H1 (cell line): ENCODE measurements at regions not wholly inside any gene's neighbourhood (a gene's known extent, or its start where the extent isn't known, plus 50 kb on each side); places are given as distances from the start of the nearest gene placed in this dataset.

Source experiments
- CTCF ChIA-PET: fragments of 300-600 bp; sonication (Branson Sonifier 250); formaldehyde crosslinking; loops from one replicate; lab custom pipeline; 2021; ENCODE audit not compliant: partially characterized antibody; lab: Charles Lee
- POLR2A ChIA-PET: fragments of 300-600 bp; sonication (Branson Sonifier 250); formaldehyde crosslinking; loops from one replicate; lab custom pipeline; 2021; ENCODE audit warnings: inconsistent platforms; ENCODE audit not compliant: partially characterized antibody; lab: Charles Lee
- DNase-seq, 2 experiments: peaks; one replicate each; pipeline versions ENCODE4 v3.0.0 to v3.0.0-alpha.2; 2010 to 2022; ENCODE audit warnings: low spot score in 2 of 2, low read depth in 1 of 2, mixed read lengths in 1 of 2
- FAIRE-seq: peaks from 2 replicates; lab custom pipeline; 2011; peaks lifted over from hg19 to GRCh38; lab: Jason Lieb, UNC
- H2AFZ ChIP-seq: 2 replicates; pipeline ENCODE4 v1.8.1; 2012; ENCODE audit warnings: low read length, inconsistent platforms
- H2AK5ac ChIP-seq: 2 replicates; pipeline ENCODE4 v1.6.1; 2013; ENCODE audit warnings: low read depth, low read length
- H2BK120ac ChIP-seq: replicated peaks from 2 replicates; pipeline ENCODE3; 2013; ENCODE audit warnings: low read depth, low read length, inconsistent platforms
- H2BK12ac ChIP-seq: 2 replicates; pipeline ENCODE4 v1.6.1; 2013; ENCODE audit warnings: low read depth, low read length
- H2BK15ac ChIP-seq: 2 replicates; pipeline ENCODE4 v1.6.1; 2013; ENCODE audit warnings: low read length
- H2BK20ac ChIP-seq: 2 replicates; pipeline ENCODE4 v1.6.1; 2013; ENCODE audit warnings: low read length
- H2BK5ac ChIP-seq: 2 replicates; pipeline ENCODE4 v1.6.1; 2013; ENCODE audit warnings: low read depth, low read length
- H3K14ac ChIP-seq: 2 replicates; pipeline ENCODE4 v1.6.1; 2013; ENCODE audit warnings: inconsistent platforms; ENCODE audit not compliant: insufficient read length
- H3K18ac ChIP-seq: 2 replicates; pipeline ENCODE4 v1.6.1; 2013; ENCODE audit warnings: low read length; ENCODE audit errors: extremely low read depth
- H3K23ac ChIP-seq: 2 replicates; pipeline ENCODE4 v1.6.1; 2013; ENCODE audit warnings: inconsistent platforms; ENCODE audit not compliant: insufficient read length
- H3K23me2 ChIP-seq: 2 replicates; pipeline ENCODE4 v1.6.1; 2013; ENCODE audit warnings: low read depth, low read length
- H3K27ac ChIP-seq: 2 replicates; pipeline ENCODE4 v1.6.1; 2011; ENCODE audit warnings: low read depth, low read length, inconsistent platforms
- H3K27me3 ChIP-seq, 4 experiments: replicated peaks in 1 of 4; 1 replicate in 1 of 4; 2 replicates in 3 of 4; pipeline versions ENCODE4 v1.6.1 to v1.8.1; 2011 to 2013; ENCODE audit warnings: low read length in 3 of 4, mild to moderate bottlenecking in 3 of 4, inconsistent platforms in 2 of 4, mixed read lengths in 2 of 4, moderate library complexity in 1 of 4; ENCODE audit not compliant: control insufficient read depth in 3 of 4, insufficient read depth in 3 of 4; ENCODE audit errors: extremely low read depth in 1 of 4
- H3K36me3 ChIP-seq, 4 experiments: 2 replicates each; pipeline versions ENCODE4 v1.6.1 to v1.8.1; 2011 to 2013; ENCODE audit warnings: mild to moderate bottlenecking in 4 of 4, low read length in 3 of 4, moderate library complexity in 2 of 4, control low read depth in 1 of 4, inconsistent platforms in 1 of 4; ENCODE audit not compliant: insufficient read depth in 4 of 4, control insufficient read depth in 2 of 4
- H3K4ac ChIP-seq: replicated peaks from 2 replicates; pipeline ENCODE3; 2013; ENCODE audit warnings: low read length, low read depth, mixed read lengths, inconsistent platforms; ENCODE audit not compliant: insufficient read length
- H3K4me1 ChIP-seq, 4 experiments: replicated peaks in 1 of 4; 1 replicate in 1 of 4; 2 replicates in 3 of 4; pipeline versions ENCODE4 v1.6.1 to v1.8.1; 2011 to 2013; ENCODE audit warnings: low read length in 3 of 4, inconsistent platforms in 2 of 4, mixed read lengths in 1 of 4; ENCODE audit not compliant: insufficient read depth in 4 of 4, control insufficient read depth in 3 of 4
- H3K4me2 ChIP-seq, 2 experiments: 2 replicates each; pipeline versions ENCODE4 v1.6.1 to v1.8.1; 2011 to 2013; ENCODE audit warnings: low read depth in 2 of 2, low read length in 2 of 2, control low read depth in 1 of 2, inconsistent platforms in 1 of 2, mild to moderate bottlenecking in 1 of 2; ENCODE audit not compliant: insufficient read depth in 1 of 2
- H3K4me3 ChIP-seq, 4 experiments: fragments of 200-600, 300-600 bp in 1 of 4; sonication (generic), shearing (Covaris generic), sonication (Bioruptor Twin) in 1 of 4; 2 replicates each; pipeline versions ENCODE4 v1.5.1 to v1.8.1; 2011 to 2016; ENCODE audit warnings: low read length in 4 of 4, low read depth in 3 of 4, control low read depth in 2 of 4, inconsistent platforms in 2 of 4, mild to moderate bottlenecking in 2 of 4, mixed read lengths in 1 of 4, moderate library complexity in 1 of 4; ENCODE audit not compliant: insufficient read depth in 2 of 4; ENCODE audit errors: extremely low read depth in 1 of 4
- H3K56ac ChIP-seq: replicated peaks from 2 replicates; pipeline ENCODE3; 2013; ENCODE audit warnings: low read depth, mild to moderate bottlenecking, mixed read lengths, low read length, inconsistent platforms; ENCODE audit not compliant: insufficient read length
- H3K79me1 ChIP-seq: 2 replicates; pipeline ENCODE4 v1.6.1; 2013; ENCODE audit warnings: low read depth, low read length, control low read depth
- H3K79me2 ChIP-seq, 2 experiments: 2 replicates each; pipeline versions ENCODE4 v1.6.1 to v1.8.1; 2012 to 2013; ENCODE audit warnings: low read length in 2 of 2, mild to moderate bottlenecking in 2 of 2, inconsistent platforms in 1 of 2; ENCODE audit not compliant: insufficient read depth in 2 of 2, control insufficient read depth in 1 of 2
- H3K9ac ChIP-seq, 4 experiments: replicated peaks in 1 of 4; 1 replicate in 1 of 4; 2 replicates in 3 of 4; pipeline versions ENCODE4 v1.6.1 to v1.8.1; 2011 to 2013; ENCODE audit warnings: low read depth in 3 of 4, low read length in 3 of 4, control low read depth in 2 of 4, mild to moderate bottlenecking in 2 of 4, moderate library complexity in 2 of 4, inconsistent platforms in 1 of 4; ENCODE audit errors: extremely low read depth in 1 of 4
- H3K9me3 ChIP-seq, 2 experiments: 2 replicates each; pipeline versions ENCODE4 v1.6.1 to v1.8.1; 2012 to 2013; ENCODE audit warnings: mild to moderate bottlenecking in 2 of 2, moderate library complexity in 2 of 2, control low read depth in 1 of 2, inconsistent platforms in 1 of 2, low read depth in 1 of 2, low read length in 1 of 2, mixed read lengths in 1 of 2; ENCODE audit not compliant: insufficient read depth in 2 of 2
- H4K20me1 ChIP-seq, 2 experiments: replicated peaks in 1 of 2; 2 replicates each; pipeline versions ENCODE3 to v1.8.1; 2011 to 2013; ENCODE audit warnings: inconsistent platforms in 2 of 2, low read length in 2 of 2, mild to moderate bottlenecking in 1 of 2; ENCODE audit not compliant: insufficient read depth in 2 of 2, control insufficient read depth in 1 of 2
- H4K5ac ChIP-seq: 2 replicates; pipeline ENCODE4 v1.6.1; 2013; ENCODE audit warnings: low read length, low read depth, mixed read lengths, inconsistent platforms; ENCODE audit not compliant: insufficient read length
- H4K8ac ChIP-seq: 2 replicates; pipeline ENCODE4 v1.8.0; 2013; ENCODE audit warnings: mild to moderate bottlenecking, moderate library complexity, low read length, inconsistent platforms; ENCODE audit not compliant: insufficient read depth; ENCODE audit errors: extremely low read depth
- H4K91ac ChIP-seq: replicated peaks from 2 replicates; pipeline ENCODE3; 2013; ENCODE audit warnings: low read length, mixed read lengths, inconsistent platforms; ENCODE audit not compliant: insufficient read length
- BACH1 ChIP-seq: IDR thresholded peaks from 2 replicates; pipeline ENCODE4 v1.6.1; 2012; ENCODE audit warnings: low read length, improper control_type of control experiment
- HDAC2 ChIP-seq, 2 experiments: fragments of 300-600 bp in 1 of 2; sonication (generic) in 1 of 2; IDR thresholded peaks; 2 replicates each; pipeline ENCODE4 v1.6.1; 2011 to 2012; ENCODE audit warnings: low read depth in 2 of 2, low read length in 2 of 2, mild to moderate bottlenecking in 2 of 2, moderate library complexity in 2 of 2, borderline replicate concordance in 1 of 2, inconsistent platforms in 1 of 2
- KDM5A ChIP-seq: fragments of 200-600 bp; IDR thresholded peaks from 2 replicates; pipeline ENCODE4 v1.7.1; 2012; ENCODE audit warnings: mild to moderate bottlenecking, low read length, inconsistent platforms, mixed read lengths
- RFX5 ChIP-seq: IDR thresholded peaks from 2 replicates; pipeline ENCODE4 v1.6.1; 2011; ENCODE audit warnings: low read depth, low read length, improper control_type of control experiment, borderline replicate concordance
- WGBS, 2 experiments: shearing (Covaris generic) in 1 of 2; methylation state at CpG; one replicate each; pipeline versions ENCODE4 v1.1.6 to v1.1.7; 2013 to 2015; ENCODE audit warnings: low lambda C conversion rate in 2 of 2, mixed read lengths in 2 of 2, inconsistent platforms in 1 of 2, low coverage in 1 of 2, missing lambda C conversion rate in 1 of 2; ENCODE audit not compliant: insufficient replicate concordance in 2 of 2, insufficient coverage in 1 of 2, insufficient read length in 1 of 2; ENCODE audit errors: extremely low coverage in 1 of 2, missing lambda C conversion rate in 1 of 2; 5-methylcytosine and 5-hydroxymethylcytosine counted together
- TF ChIP-seq, protein P1 (sequence below): IDR thresholded peaks from 2 replicates; pipeline ENCODE4 v1.6.1; 2011; ENCODE audit warnings: low read depth, mild to moderate bottlenecking, low read length; ENCODE audit not compliant: insufficient read depth
- TF ChIP-seq, protein P2 (sequence below): IDR thresholded peaks from 2 replicates; pipeline ENCODE4 v1.6.1; 2012; ENCODE audit warnings: inconsistent platforms

DNA sequence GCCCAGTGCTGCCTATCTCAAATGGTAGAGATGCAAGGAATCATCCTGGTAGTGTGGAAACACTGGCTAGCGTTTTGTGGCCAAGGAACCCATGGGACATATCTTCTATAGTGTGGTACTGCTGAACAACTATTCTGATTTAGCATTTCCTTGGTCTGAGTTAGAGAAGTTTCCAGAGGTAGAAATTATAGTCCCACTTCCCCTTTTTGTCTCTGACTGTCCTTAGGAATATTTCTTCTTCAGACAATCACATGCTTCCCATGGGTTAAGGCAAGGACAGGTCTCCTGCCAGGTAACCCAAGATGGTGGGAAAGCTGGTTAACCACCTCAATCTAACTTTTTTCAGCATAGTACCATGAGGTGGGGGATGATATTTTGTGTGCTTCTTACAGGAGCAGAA lies 729.5 kb upstream of the LRRTM4 start:
- Histone ChIP-seq H2AK5ac (no peak overlapping the region), H3K56ac (no peak overlapping the region), H3K36me3 (no peaks in the 10 kb centered on the region), H3K9me3 (no peaks in the 10 kb centered on the region), H3K79me2 (no peaks in the 10 kb centered on the region), H3K27me3 (no peaks in the 10 kb centered on the region), H2BK120ac (no peak overlapping the region), H3K4me1 (no peaks in the 10 kb centered on the region), H2AFZ (no peak overlapping the region; the same call in 1 of the 2 replicates), H4K8ac (no peak overlapping the region), H4K5ac (no peak overlapping the region), H3K23me2 (no peaks in the 10 kb centered on the region), H3K4me2 (no peak overlapping the region), H3K27ac (no peak overlapping the region), H2BK20ac (no peak overlapping the region), H2BK15ac (no peak overlapping the region), H3K23ac (no peak overlapping the region), H4K91ac (no peak overlapping the region), H4K20me1 (no peaks in the 10 kb centered on the region), H3K9ac (no peak overlapping the region), H3K14ac (no peak overlapping the region), H2BK12ac (no peak overlapping the region), H3K18ac (no peak overlapping the region), H3K79me1 (no peaks in the 10 kb centered on the region), H3K4me3 (no peak overlapping the region), H2BK5ac (no peak overlapping the region), H3K4ac (no peak overlapping the region)
- no peak for DNase-seq
- WGBS, 2 experiments, result 86% methylated on average over 1 of the region's 1 CpG; no CpG with 5 or more reads in 1 of the 2 experiments
- CTCF ChIA-PET, result no interaction called here
- FAIRE-seq, result no peak
- POLR2A ChIA-PET, result no interaction called here
- TF ChIP-seq BACH1 (no peak), KDM5A (no peak), HDAC2 (IDR thresholded peaks at IDR 0.05; ENCODE audit: borderline replicate concordance in 1 of 2, low read depth in 2 of 2, low read length in 2 of 2) (no peak), RFX5 (no peak)
- TF ChIP-seq, protein P1, sequence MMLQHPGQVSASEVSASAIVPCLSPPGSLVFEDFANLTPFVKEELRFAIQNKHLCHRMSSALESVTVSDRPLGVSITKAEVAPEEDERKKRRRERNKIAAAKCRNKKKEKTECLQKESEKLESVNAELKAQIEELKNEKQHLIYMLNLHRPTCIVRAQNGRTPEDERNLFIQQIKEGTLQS, result no peak
- TF ChIP-seq, protein P2, sequence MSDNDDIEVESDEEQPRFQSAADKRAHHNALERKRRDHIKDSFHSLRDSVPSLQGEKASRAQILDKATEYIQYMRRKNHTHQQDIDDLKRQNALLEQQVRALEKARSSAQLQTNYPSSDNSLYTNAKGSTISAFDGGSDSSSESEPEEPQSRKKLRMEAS, result no peak
